GM12801 (cell line): ENCODE measurements at regions not wholly inside any gene's neighbourhood (a gene's known extent, or its start where the extent isn't known, plus 50 kb on each side); places are given as distances from the start of the nearest gene placed in this dataset.

ENCODE experiments used
- TF ChIP-seq, protein P1 (sequence below): IDR thresholded peaks from one replicate; pipeline ENCODE4 v1.5.1; 2011; ENCODE audit warnings: control low read depth; ENCODE audit not compliant: insufficient read length; ENCODE audit errors: extremely low read depth

DNA sequence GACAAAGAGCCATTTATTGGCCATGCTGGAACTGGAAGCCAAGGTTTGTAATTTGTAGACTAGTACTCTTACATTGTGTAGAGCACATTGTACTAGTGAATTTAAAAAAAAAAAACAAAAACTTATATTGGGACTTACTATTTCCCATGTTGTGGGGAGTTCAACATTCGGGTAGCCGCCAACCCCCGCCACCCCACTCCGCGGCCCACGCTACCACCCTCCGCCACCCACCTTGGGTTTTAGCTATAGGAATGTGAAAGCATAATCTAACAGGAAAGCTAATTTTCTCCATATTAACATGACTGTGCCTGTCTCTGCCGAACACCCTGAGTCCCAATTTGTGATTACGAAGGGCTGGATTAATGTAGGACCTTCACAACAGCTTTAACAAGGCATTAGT is 275.8 kb downstream of the FIGN start:
- TF ChIP-seq, protein P1, sequence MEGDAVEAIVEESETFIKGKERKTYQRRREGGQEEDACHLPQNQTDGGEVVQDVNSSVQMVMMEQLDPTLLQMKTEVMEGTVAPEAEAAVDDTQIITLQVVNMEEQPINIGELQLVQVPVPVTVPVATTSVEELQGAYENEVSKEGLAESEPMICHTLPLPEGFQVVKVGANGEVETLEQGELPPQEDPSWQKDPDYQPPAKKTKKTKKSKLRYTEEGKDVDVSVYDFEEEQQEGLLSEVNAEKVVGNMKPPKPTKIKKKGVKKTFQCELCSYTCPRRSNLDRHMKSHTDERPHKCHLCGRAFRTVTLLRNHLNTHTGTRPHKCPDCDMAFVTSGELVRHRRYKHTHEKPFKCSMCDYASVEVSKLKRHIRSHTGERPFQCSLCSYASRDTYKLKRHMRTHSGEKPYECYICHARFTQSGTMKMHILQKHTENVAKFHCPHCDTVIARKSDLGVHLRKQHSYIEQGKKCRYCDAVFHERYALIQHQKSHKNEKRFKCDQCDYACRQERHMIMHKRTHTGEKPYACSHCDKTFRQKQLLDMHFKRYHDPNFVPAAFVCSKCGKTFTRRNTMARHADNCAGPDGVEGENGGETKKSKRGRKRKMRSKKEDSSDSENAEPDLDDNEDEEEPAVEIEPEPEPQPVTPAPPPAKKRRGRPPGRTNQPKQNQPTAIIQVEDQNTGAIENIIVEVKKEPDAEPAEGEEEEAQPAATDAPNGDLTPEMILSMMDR: no peak

DNA sequence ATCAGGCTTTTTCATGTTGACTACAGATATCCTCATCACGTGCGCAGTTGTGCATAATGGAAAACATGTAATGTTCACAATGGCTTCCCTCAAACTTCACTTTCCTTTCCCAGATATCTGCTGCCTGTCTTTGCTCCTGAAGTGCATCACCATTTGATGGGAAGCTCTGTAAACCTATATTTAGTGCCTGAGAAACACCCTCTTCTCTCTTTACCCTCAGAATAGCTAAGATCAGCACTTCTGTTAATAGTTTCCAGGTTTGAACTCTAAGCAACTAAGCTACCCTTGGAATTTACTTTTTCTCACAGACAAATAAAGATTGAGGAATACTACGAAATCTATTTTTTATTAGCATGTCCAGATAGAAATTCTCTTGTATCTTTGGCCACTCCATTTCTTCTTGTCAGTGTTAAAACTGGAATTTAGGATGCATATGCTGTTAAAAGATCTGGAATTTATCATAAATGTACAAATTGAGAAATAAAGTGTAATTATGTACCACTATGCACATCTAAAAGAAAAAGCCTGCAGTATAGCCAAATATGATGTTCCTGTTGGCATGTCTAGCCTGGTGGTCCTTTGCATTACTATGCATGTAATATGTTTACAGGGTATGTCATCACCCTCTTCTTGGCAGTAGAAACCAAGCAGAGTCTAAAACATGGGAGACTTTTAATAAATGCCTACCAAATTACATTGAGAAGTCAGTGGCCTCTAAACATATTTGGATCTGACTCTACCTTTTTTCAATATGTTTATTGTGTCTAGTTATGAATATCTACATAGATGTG is 278.7 kb downstream of the FIGN start:
- TF ChIP-seq, protein P1: no peak

DNA sequence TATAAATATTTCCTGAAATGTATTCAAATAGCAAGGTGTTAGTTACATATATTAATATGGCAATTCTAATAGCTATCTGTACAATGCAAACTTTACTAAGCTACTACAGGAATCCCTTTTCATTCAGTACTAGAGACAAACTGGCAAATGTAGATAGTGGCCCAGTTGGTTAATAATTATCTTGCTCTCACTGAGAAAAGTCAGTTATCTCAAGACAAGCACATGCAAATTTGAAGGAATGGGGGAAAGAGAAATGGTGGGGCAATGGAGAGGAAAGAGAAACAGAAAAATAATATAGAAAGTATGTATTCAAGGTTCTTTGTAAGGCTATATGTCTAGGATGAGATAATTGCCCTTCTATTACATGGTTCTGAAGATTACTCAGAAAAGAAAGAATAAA is 280.0 kb downstream of the FIGN start:
- TF ChIP-seq, protein P1: no peak

GRCh38 chr2:163453920-163454319 is 281.9 kb downstream of the FIGN start:
- TF ChIP-seq, protein P1: no peak

- TF ChIP-seq, protein P1: no peak
Measured at GRCh38 chr2:163441603-163442002, 294.2 kb downstream of the FIGN start.

GRCh38 chr2:163436963-163437362 is 298.8 kb downstream of the FIGN start:
- TF ChIP-seq, protein P1: no peak

- TF ChIP-seq, protein P1: no peak
Measured at GRCh38 chr2:163428187-163428586, 307.6 kb downstream of the FIGN start.

DNA sequence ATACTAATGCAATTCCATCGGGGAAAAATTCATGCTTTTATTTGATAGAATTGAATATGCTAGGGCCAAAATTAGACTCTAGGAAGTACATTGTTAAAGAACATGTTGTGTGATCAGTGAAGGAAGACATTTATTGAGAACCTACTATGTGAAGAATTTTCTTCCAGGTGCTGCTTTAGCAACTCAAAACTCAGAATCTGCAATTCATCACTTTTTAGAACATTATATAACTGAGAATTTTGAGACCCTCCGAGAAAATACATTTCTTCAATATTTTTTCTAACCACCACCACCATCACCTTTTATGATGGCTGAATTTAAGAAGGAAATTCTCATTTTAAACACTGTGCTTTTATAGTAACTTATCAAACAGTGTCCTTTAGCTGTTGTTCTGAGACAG is 315.2 kb downstream of the FIGN start:
- TF ChIP-seq, protein P1: no peak
